ENCODE measurements at regions not wholly inside any gene's neighbourhood (a gene's known extent, or its start where the extent isn't known, plus 50 kb on each side); places are given as distances from the start of the nearest gene placed in this dataset.

DNA sequence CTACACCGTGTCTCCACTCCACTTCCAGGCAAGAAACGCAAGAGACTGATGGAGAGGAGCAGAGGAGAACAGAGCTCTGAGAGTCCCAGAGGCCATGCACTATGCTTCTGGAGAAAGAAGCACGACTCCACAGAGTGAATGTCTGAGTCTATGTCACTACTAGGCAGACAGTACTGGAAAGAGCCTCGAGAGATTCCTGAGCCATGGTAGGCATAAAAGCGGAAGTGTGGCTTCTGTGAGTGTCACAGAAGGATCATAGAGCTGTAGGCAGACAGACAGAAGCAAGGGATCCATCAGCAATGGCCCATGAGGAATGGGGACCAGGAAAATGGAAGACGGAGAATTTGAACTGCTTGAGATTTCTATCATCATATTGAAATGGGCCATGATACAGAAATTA is 542.6 kb downstream of the ZEB2 start:
- Mint-ChIP-seq H3K27ac (ENCODE audit: unreplicated experiment) (no peak overlapping the region), H3K27me3 (ENCODE audit: unreplicated experiment) (no peaks in the 10 kb centered on the region), H3K4me1 (ENCODE audit: low read depth, unreplicated experiment) (no peaks in the 10 kb centered on the region), H3K4me3 (ENCODE audit: low read depth, unreplicated experiment) (no peak overlapping the region), H3K9me3 (ENCODE audit: low read depth, unreplicated experiment) (no peaks in the 10 kb centered on the region), H3K36me3 (ENCODE audit: insufficient read depth, unreplicated experiment) (no peaks in the 10 kb centered on the region)
- CTCF ChIA-PET = no interaction called here
- BruUV-seq (replicated peaks) = no TSS peak
- DNase-seq = no peak
- TF ChIP-seq, protein P1, sequence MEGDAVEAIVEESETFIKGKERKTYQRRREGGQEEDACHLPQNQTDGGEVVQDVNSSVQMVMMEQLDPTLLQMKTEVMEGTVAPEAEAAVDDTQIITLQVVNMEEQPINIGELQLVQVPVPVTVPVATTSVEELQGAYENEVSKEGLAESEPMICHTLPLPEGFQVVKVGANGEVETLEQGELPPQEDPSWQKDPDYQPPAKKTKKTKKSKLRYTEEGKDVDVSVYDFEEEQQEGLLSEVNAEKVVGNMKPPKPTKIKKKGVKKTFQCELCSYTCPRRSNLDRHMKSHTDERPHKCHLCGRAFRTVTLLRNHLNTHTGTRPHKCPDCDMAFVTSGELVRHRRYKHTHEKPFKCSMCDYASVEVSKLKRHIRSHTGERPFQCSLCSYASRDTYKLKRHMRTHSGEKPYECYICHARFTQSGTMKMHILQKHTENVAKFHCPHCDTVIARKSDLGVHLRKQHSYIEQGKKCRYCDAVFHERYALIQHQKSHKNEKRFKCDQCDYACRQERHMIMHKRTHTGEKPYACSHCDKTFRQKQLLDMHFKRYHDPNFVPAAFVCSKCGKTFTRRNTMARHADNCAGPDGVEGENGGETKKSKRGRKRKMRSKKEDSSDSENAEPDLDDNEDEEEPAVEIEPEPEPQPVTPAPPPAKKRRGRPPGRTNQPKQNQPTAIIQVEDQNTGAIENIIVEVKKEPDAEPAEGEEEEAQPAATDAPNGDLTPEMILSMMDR (IDR thresholded peaks at IDR 0.05; ENCODE audit: unreplicated experiment) = no peak
- intact Hi-C loops (cut with micrococcal nuclease; ENCODE audit: unreplicated experiment) = no loop called here

- Mint-ChIP-seq H3K27ac (ENCODE audit: unreplicated experiment) (no peak overlapping the region), H3K9me3 (ENCODE audit: low read depth, unreplicated experiment) (no peaks in the 10 kb centered on the region), H3K27me3 (ENCODE audit: unreplicated experiment) (no peaks in the 10 kb centered on the region), H3K36me3 (ENCODE audit: insufficient read depth, unreplicated experiment) (no peaks in the 10 kb centered on the region), H3K4me1 (ENCODE audit: low read depth, unreplicated experiment) (no peaks in the 10 kb centered on the region), H3K4me3 (ENCODE audit: low read depth, unreplicated experiment) (no peak overlapping the region)
- no TSS peak for BruUV-seq (replicated peaks)
- intact Hi-C loops (cut with micrococcal nuclease; ENCODE audit: unreplicated experiment) = no loop called here
- TF ChIP-seq, protein P1 (IDR thresholded peaks at IDR 0.05; ENCODE audit: unreplicated experiment) = no peak
- CTCF ChIA-PET = interaction anchor here (0.6 kb wide), 1 partner anchor 16 kb away, joined by 3 read pairs; no protein-coding TSS in a partner anchor
- no peak for DNase-seq
These were observed 544.7 kb downstream of the ZEB2 start for GRCh38 chr2:143975216-143975615.

GRCh38 chr2:143974262-143974661 is 545.7 kb downstream of the ZEB2 start:
- H3K4me3 Mint-ChIP-seq (ENCODE audit: low read depth, unreplicated experiment) = no peak overlapping the region
- no peaks in the 10 kb centered on the region for H3K36me3 Mint-ChIP-seq (ENCODE audit: insufficient read depth, unreplicated experiment)
- no peaks in the 10 kb centered on the region for H3K9me3 Mint-ChIP-seq (ENCODE audit: low read depth, unreplicated experiment)
- no peaks in the 10 kb centered on the region for H3K27me3 Mint-ChIP-seq (ENCODE audit: unreplicated experiment)
- H3K27ac Mint-ChIP-seq (ENCODE audit: unreplicated experiment) = no peak overlapping the region
- intact Hi-C loops (cut with micrococcal nuclease; ENCODE audit: unreplicated experiment) = no loop called here
- no peak for DNase-seq
- no peaks in the 10 kb centered on the region for H3K4me1 Mint-ChIP-seq (ENCODE audit: low read depth, unreplicated experiment)
- CTCF ChIA-PET = no interaction called here
- TF ChIP-seq, protein P1 (IDR thresholded peaks at IDR 0.05; ENCODE audit: unreplicated experiment) = no peak
- BruUV-seq (replicated peaks) = no TSS peak

DNA sequence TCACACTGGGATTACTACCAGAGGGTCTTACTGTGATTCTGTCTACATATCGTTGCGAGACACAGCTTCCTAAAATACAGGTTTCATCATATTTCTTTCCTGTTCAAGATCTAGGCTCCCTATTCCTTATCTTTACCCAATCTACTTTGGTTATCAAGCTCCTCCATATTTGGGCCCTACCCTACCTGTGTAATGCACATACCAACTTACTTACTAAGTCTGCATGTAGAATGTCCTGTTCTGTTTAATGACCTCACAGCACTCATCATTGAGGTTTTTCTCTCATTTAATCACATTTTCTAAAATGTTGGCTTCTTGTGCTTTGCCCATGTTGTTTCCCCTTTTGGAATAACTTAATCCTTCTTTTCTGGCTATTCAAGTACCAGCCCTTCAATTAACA is 551.1 kb downstream of the ZEB2 start:
- TF ChIP-seq, protein P1 (IDR thresholded peaks at IDR 0.05; ENCODE audit: unreplicated experiment) = no peak
- Mint-ChIP-seq H3K36me3 (ENCODE audit: insufficient read depth, unreplicated experiment) (no peaks in the 10 kb centered on the region), H3K9me3 (ENCODE audit: low read depth, unreplicated experiment) (no peaks in the 10 kb centered on the region), H3K4me3 (ENCODE audit: low read depth, unreplicated experiment) (no peak overlapping the region), H3K4me1 (ENCODE audit: low read depth, unreplicated experiment) (no peaks in the 10 kb centered on the region), H3K27me3 (ENCODE audit: unreplicated experiment) (no peaks in the 10 kb centered on the region), H3K27ac (ENCODE audit: unreplicated experiment) (no peak overlapping the region)
- BruUV-seq (replicated peaks) = no TSS peak
- no peak for DNase-seq
- intact Hi-C loops (cut with micrococcal nuclease; ENCODE audit: unreplicated experiment) = no loop called here
- CTCF ChIA-PET = no interaction called here
